H1 (cell line): ENCODE measurements at regions not wholly inside any gene's neighbourhood (a gene's known extent, or its start where the extent isn't known, plus 50 kb on each side); places are given as distances from the start of the nearest gene placed in this dataset.

Experiments
- CBX5 ChIP-seq: fragments of 300-800, 300-1000 bp; sonication (generic); IDR thresholded peaks from 2 replicates; pipeline ENCODE4 v1.7.1; 2016; ENCODE audit warnings: antibody characterized with exemption, low read length, low read depth
- CHD1 ChIP-seq: IDR thresholded peaks from 2 replicates; pipeline ENCODE4 v1.6.1; 2012; ENCODE audit warnings: low read depth, low read length, improper control_type of control experiment
- CHD2 ChIP-seq: IDR thresholded peaks from 2 replicates; pipeline ENCODE4 v1.6.1; 2012; ENCODE audit warnings: low read length, improper control_type of control experiment
- CHD7 ChIP-seq: fragments of 300-600 bp; sonication (generic); IDR thresholded peaks from 2 replicates; pipeline ENCODE4 v1.7.1; 2012; ENCODE audit warnings: low read length, moderate library complexity, mild to moderate bottlenecking, inconsistent platforms; ENCODE audit not compliant: insufficient replicate concordance
- CTBP2 ChIP-seq: IDR thresholded peaks from 2 replicates; pipeline ENCODE4 v1.7.0; 2011; ENCODE audit warnings: borderline replicate concordance, mild to moderate bottlenecking, moderate library complexity, mixed read lengths, low read length; ENCODE audit not compliant: insufficient read depth, insufficient read length
- EP300 ChIP-seq, 2 experiments: IDR thresholded peaks; 1 replicate in 1 of 2; 2 replicates in 1 of 2; pipeline ENCODE4 v1.6.1; 2011 to 2012; ENCODE audit warnings: low read depth in 2 of 2, low read length in 2 of 2, mild to moderate bottlenecking in 2 of 2, borderline replicate concordance in 1 of 2, inconsistent platforms in 1 of 2, moderate library complexity in 1 of 2
- POLR2AphosphoS5 ChIP-seq: IDR thresholded peaks from 2 replicates; pipeline ENCODE4 v1.6.1; 2011; ENCODE audit warnings: low read depth, low read length
- SAP30 ChIP-seq: fragments of 300-600 bp; sonication (generic); IDR thresholded peaks from 2 replicates; pipeline ENCODE4 v1.7.1; 2012; ENCODE audit warnings: low read length, moderate library complexity, mild to moderate bottlenecking, inconsistent platforms; ENCODE audit not compliant: insufficient read depth, insufficient replicate concordance
- ZNF274 ChIP-seq: IDR thresholded peaks from 2 replicates; pipeline ENCODE4 v1.7.0; 2012; ENCODE audit warnings: low read length, borderline replicate concordance; ENCODE audit errors: extremely low read depth

- no peak for TF ChIP-seq CHD7
- no peak for TF ChIP-seq EP300 (IDR thresholded peaks at IDR 0.05; ENCODE audit: borderline replicate concordance in 1 of 2, low read depth in 2 of 2, low read length in 2 of 2)
- TF ChIP-seq CTBP2 = no peak
- no peak for TF ChIP-seq CHD1
- no peak for TF ChIP-seq CHD2
- no peak for TF ChIP-seq SAP30
- no peak for TF ChIP-seq CBX5
- no peak for TF ChIP-seq ZNF274
- no peak for TF ChIP-seq POLR2AphosphoS5
Measured at GRCh38 chr11:38446336-38446735, 1848.3 kb upstream of the RAG2 start (continued).
